ENCODE measurements at regions not wholly inside any gene's neighbourhood (a gene's known extent, or its start where the extent isn't known, plus 50 kb on each side); places are given as distances from the start of the nearest gene placed in this dataset.

DNA sequence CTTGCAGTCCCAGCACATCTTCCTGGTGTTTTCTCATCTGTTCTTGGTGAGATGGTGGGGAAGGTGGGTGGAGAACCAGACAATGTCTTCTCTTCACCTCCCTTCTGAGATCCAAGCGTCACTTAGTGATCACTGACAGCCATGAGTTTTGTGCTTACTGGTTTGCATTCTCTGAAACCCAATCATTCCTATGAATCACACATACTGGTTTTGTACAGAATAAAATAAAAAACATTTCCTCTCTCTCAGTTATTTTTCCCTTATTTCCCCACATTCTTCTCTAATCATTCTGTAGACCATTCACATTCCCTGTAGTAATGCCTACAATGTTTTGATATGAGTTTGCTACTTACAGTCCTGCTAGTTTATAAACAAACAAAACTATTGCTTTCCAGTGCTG, 143.8 kb upstream of the SLC13A1 start:
- Mint-ChIP-seq H3K4me1 (ENCODE audit: unreplicated experiment) (no peaks in the 10 kb centered on the region), H3K27me3 (peaks cover 4% of the 10 kb centered on the region), H3K36me3 (no peaks in the 10 kb centered on the region), H3K9me3 (no peaks in the 10 kb centered on the region), H3K27ac (no peak overlapping the region), H3K4me3 (no peak overlapping the region)
- TF ChIP-seq, protein P1, sequence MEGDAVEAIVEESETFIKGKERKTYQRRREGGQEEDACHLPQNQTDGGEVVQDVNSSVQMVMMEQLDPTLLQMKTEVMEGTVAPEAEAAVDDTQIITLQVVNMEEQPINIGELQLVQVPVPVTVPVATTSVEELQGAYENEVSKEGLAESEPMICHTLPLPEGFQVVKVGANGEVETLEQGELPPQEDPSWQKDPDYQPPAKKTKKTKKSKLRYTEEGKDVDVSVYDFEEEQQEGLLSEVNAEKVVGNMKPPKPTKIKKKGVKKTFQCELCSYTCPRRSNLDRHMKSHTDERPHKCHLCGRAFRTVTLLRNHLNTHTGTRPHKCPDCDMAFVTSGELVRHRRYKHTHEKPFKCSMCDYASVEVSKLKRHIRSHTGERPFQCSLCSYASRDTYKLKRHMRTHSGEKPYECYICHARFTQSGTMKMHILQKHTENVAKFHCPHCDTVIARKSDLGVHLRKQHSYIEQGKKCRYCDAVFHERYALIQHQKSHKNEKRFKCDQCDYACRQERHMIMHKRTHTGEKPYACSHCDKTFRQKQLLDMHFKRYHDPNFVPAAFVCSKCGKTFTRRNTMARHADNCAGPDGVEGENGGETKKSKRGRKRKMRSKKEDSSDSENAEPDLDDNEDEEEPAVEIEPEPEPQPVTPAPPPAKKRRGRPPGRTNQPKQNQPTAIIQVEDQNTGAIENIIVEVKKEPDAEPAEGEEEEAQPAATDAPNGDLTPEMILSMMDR (conservative IDR thresholded peaks at IDR 0.05), result no peak
- DNase-seq (ENCODE audit: extremely low spot score, unreplicated experiment), result no peak

DNA sequence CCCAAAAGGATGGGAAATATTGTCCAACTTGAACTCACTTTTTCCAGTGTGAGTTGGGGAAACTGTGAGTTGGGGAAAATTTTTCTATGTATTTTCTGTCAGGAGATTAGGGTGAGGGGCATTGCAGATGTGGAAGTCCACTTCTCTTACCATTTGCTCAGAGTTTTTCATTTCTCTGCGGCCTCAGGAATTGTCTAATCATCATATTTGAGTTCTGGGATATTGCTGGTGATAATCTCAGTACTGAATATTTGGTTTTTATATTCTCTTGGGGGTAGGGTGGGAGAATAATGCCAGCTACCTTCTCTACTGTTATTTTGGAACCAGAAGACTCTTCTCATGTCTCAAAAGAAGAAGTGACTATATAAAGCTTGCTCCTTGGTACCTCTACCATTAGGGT, 141.3 kb upstream of the SLC13A1 start:
- Mint-ChIP-seq H3K36me3 (no peaks in the 10 kb centered on the region), H3K27ac (no peak overlapping the region), H3K27me3 (no peaks in the 10 kb centered on the region), H3K9me3 (no peaks in the 10 kb centered on the region), H3K4me1 (ENCODE audit: unreplicated experiment) (no peaks in the 10 kb centered on the region), H3K4me3 (no peak overlapping the region)
- no peak for DNase-seq (ENCODE audit: extremely low spot score, unreplicated experiment)
- TF ChIP-seq, protein P1 (conservative IDR thresholded peaks at IDR 0.05), result no peak

DNA sequence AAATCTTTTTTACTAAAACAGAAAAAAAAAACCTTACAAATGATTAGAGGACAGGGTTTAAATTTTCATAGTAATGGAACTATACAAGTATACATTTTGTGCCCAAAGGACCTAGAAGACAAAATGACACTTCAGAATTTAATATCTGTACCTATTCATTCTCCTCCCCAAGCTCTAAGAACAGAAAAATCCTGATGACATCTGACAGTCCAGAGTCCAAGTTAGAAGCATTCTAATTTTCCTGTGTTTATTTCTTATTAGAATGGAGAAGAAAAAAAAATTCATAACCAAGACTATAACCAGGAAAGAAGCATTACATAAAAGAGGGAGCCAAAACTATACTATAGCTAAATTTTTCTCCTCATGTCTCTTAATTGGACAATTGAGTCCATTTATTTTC, 138.9 kb upstream of the SLC13A1 start:
- H3K27ac Mint-ChIP-seq, result no peak overlapping the region
- no peaks in the 10 kb centered on the region for H3K27me3 Mint-ChIP-seq

DNA sequence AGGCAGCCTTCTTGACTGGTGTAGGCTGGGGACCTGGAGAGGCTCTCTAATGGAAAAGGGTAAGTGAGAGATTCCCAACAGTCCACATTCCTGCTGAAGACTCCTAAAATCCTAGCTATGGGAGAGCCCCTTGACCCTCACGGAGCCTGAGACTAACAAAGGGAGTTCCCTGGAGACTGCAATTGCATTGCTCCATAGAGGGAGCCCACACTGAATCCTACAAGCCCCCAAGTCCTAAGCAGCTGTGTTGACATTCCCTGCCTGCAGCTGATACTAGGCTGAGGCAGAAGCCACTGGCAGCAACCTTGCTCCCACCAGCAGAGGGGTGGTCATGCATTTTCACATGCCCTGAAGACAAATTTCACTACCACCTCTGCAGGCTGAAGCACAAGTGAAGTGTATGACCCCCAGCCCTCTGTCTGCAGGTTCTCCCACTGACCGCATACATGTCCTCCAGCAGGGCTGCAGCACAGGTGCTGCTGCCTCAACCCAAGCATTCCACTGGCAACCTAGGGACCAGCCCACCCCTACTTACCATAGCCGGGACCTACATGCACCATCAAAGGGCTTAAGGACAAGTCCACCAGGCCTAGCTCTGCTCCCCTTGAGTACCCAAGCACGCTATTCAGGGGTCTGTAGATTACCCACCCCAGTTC, 130.3 kb upstream of the SLC13A1 start:
- Mint-ChIP-seq H3K36me3 (no peaks in the 10 kb centered on the region), H3K27me3 (no peaks in the 10 kb centered on the region), H3K27ac (no peak overlapping the region), H3K4me1 (ENCODE audit: unreplicated experiment) (no peaks in the 10 kb centered on the region), H3K4me3 (no peak overlapping the region), H3K9me3 (no peaks in the 10 kb centered on the region)
- TF ChIP-seq, protein P1 (conservative IDR thresholded peaks at IDR 0.05), result no peak
- no peak for DNase-seq (ENCODE audit: extremely low spot score, unreplicated experiment)

More for the DNA sequence above, 138.9 kb upstream of the SLC13A1 start:
- no peak for DNase-seq (ENCODE audit: extremely low spot score, unreplicated experiment)
- H3K9me3 Mint-ChIP-seq, result no peaks in the 10 kb centered on the region
- H3K36me3 Mint-ChIP-seq, result no peaks in the 10 kb centered on the region
- H3K4me3 Mint-ChIP-seq, result no peak overlapping the region
- TF ChIP-seq, protein P1 (conservative IDR thresholded peaks at IDR 0.05), result no peak
- H3K4me1 Mint-ChIP-seq (ENCODE audit: unreplicated experiment), result no peaks in the 10 kb centered on the region

DNA sequence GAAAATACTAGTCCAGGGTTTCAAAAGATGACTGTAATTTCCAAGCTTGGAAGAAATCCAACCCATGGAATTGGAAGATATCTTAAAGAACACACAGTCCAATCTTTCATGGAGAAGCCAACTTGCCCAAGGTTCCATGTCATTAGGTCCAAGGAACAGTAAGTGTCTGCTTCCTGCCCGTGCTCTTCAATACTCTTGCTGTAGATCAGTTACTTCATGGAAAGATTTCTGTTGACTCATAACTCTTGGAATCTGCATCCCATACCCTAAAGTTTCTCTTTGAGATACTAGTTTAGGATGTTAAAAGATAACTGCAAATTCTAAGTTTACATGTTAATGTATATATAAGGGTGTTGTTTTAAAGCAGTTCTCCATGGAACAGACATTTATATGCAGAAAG, 127.9 kb upstream of the SLC13A1 start:
- no peaks in the 10 kb centered on the region for H3K9me3 Mint-ChIP-seq
- H3K4me3 Mint-ChIP-seq, result no peak overlapping the region
- no peaks in the 10 kb centered on the region for H3K27me3 Mint-ChIP-seq
- no peaks in the 10 kb centered on the region for H3K36me3 Mint-ChIP-seq
- H3K27ac Mint-ChIP-seq, result no peak overlapping the region
- no peaks in the 10 kb centered on the region for H3K4me1 Mint-ChIP-seq (ENCODE audit: unreplicated experiment)
- TF ChIP-seq, protein P1 (conservative IDR thresholded peaks at IDR 0.05), result no peak
- no peak for DNase-seq (ENCODE audit: extremely low spot score, unreplicated experiment)

DNA sequence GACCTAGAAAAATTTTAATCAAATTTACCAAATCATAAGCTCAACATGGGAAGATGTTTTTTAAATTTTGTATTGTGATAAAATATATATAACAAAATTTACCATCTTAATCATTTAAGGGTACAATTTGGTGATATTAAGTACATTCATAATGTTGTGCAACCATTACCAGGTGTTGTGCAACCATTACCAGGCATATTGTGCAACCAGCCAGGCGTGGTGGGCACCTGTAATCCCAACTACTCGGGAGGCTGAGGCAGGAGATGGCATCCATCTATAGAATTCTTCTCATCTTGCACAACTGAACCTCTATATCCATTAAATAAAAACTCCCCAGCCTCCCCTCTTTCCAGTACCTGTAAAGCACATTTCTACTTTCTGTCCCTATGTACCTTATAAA, 124.5 kb upstream of the SLC13A1 start:
- H3K4me1 Mint-ChIP-seq (ENCODE audit: unreplicated experiment), result no peaks in the 10 kb centered on the region
- TF ChIP-seq, protein P1 (conservative IDR thresholded peaks at IDR 0.05), result no peak
- H3K27ac Mint-ChIP-seq, result no peak overlapping the region

More for the DNA sequence above, 124.5 kb upstream of the SLC13A1 start:
- H3K4me3 Mint-ChIP-seq, result no peak overlapping the region
- H3K9me3 Mint-ChIP-seq, result no peaks in the 10 kb centered on the region
- H3K27me3 Mint-ChIP-seq, result no peaks in the 10 kb centered on the region
- H3K36me3 Mint-ChIP-seq, result no peaks in the 10 kb centered on the region
- no peak for DNase-seq (ENCODE audit: extremely low spot score, unreplicated experiment)
